ENCODE measurements at regions not wholly inside any gene's neighbourhood (a gene's known extent, or its start where the extent isn't known, plus 50 kb on each side); places are given as distances from the start of the nearest gene placed in this dataset.

- Histone ChIP-seq H3K4me1 (ENCODE audit: control insufficient read depth in 5 of 5, insufficient read depth in 5 of 5, low read length in 5 of 5) (no peaks in the 10 kb centered on the region), H3K9ac (ENCODE audit: insufficient read depth in 1 of 2, low read length in 2 of 2) (no peak overlapping the region), H3K36me3 (ENCODE audit: control insufficient read depth in 4 of 4, insufficient read depth in 4 of 4, low read length in 4 of 4) (no peaks in the 10 kb centered on the region), H3K9me3 (ENCODE audit: control insufficient read depth in 4 of 4, insufficient read depth in 3 of 4, low read length in 3 of 4) (no peaks in the 10 kb centered on the region), H3K27me3 (ENCODE audit: control insufficient read depth in 3 of 3, insufficient read depth in 3 of 3, low read length in 2 of 3) (no peaks in the 10 kb centered on the region), H3K4me3 (no peak overlapping the region), H3K27ac (ENCODE audit: low read depth in 1 of 2, low read length in 1 of 2) (no peak overlapping the region)
- WGBS, 2 donors = 41 to 76% methylated on average over 2 of the region's 2 CpGs
- no peak for DNase-seq
- TF ChIP-seq, protein P1, sequence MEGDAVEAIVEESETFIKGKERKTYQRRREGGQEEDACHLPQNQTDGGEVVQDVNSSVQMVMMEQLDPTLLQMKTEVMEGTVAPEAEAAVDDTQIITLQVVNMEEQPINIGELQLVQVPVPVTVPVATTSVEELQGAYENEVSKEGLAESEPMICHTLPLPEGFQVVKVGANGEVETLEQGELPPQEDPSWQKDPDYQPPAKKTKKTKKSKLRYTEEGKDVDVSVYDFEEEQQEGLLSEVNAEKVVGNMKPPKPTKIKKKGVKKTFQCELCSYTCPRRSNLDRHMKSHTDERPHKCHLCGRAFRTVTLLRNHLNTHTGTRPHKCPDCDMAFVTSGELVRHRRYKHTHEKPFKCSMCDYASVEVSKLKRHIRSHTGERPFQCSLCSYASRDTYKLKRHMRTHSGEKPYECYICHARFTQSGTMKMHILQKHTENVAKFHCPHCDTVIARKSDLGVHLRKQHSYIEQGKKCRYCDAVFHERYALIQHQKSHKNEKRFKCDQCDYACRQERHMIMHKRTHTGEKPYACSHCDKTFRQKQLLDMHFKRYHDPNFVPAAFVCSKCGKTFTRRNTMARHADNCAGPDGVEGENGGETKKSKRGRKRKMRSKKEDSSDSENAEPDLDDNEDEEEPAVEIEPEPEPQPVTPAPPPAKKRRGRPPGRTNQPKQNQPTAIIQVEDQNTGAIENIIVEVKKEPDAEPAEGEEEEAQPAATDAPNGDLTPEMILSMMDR (IDR thresholded peaks at IDR 0.05; ENCODE audit: control extremely low read depth, extremely low read depth) = no peak
- no peak for ATAC-seq (ENCODE audit: insufficient read depth, low FRiP score)
Measured at GRCh38 chr21:19553919-19554615, 1150.5 kb upstream of the TMPRSS15 start.

DNA sequence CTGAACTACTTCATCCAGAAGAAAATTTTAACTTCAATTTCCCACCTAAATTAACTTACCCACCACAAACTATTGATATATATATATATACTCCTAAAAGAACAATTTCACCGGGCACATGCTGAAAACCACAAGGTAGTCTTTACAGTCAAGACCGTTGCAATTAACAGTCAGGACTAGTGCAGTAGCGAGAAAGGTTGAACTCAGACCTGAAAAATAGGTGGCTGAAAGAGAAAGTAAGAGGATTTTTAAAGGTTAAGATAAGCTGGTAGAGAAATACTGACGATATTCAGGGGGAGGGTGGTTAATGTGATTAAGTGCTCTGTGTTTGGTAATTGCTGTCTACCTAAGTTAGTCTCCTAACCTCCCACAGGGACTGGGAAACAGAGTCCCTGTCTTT lies 1153.5 kb upstream of the TMPRSS15 start:
- no peak for ATAC-seq (ENCODE audit: insufficient read depth, low FRiP score)
- H3K4me1 ChIP-seq (ENCODE audit: control insufficient read depth in 5 of 5, insufficient read depth in 5 of 5, low read length in 5 of 5) = no peaks in the 10 kb centered on the region
- no peaks in the 10 kb centered on the region for H3K9me3 ChIP-seq (ENCODE audit: control insufficient read depth in 4 of 4, insufficient read depth in 3 of 4, low read length in 3 of 4)
- no peak for DNase-seq
- no peaks in the 10 kb centered on the region for H3K27me3 ChIP-seq (ENCODE audit: control insufficient read depth in 3 of 3, insufficient read depth in 3 of 3, low read length in 2 of 3)
- no peak overlapping the region for H3K27ac ChIP-seq (ENCODE audit: low read depth in 1 of 2, low read length in 1 of 2)
- no peak overlapping the region for H3K9ac ChIP-seq (ENCODE audit: insufficient read depth in 1 of 2, low read length in 2 of 2)
- no peak overlapping the region for H3K4me3 ChIP-seq
- 80 to 88% methylated on average over 4 of the region's 4 CpGs for WGBS, 2 donors
- H3K36me3 ChIP-seq (ENCODE audit: control insufficient read depth in 4 of 4, insufficient read depth in 4 of 4, low read length in 4 of 4) = no peaks in the 10 kb centered on the region
- TF ChIP-seq, protein P1 (IDR thresholded peaks at IDR 0.05; ENCODE audit: control extremely low read depth, extremely low read depth) = no peak

GRCh38 chr21:19557488-19557887 lies 1153.9 kb upstream of the TMPRSS15 start:
- H3K4me3 ChIP-seq = no peak overlapping the region
- no peaks in the 10 kb centered on the region for H3K27me3 ChIP-seq (ENCODE audit: control insufficient read depth in 3 of 3, insufficient read depth in 3 of 3, low read length in 2 of 3)
- DNase-seq = no peak
- H3K9ac ChIP-seq (ENCODE audit: insufficient read depth in 1 of 2, low read length in 2 of 2) = no peak overlapping the region
- H3K4me1 ChIP-seq (ENCODE audit: control insufficient read depth in 5 of 5, insufficient read depth in 5 of 5, low read length in 5 of 5) = no peaks in the 10 kb centered on the region
- ATAC-seq (ENCODE audit: insufficient read depth, low FRiP score) = no peak
- no peaks in the 10 kb centered on the region for H3K9me3 ChIP-seq (ENCODE audit: control insufficient read depth in 4 of 4, insufficient read depth in 3 of 4, low read length in 3 of 4)
- TF ChIP-seq, protein P1 (IDR thresholded peaks at IDR 0.05; ENCODE audit: control extremely low read depth, extremely low read depth) = no peak
- H3K36me3 ChIP-seq (ENCODE audit: control insufficient read depth in 4 of 4, insufficient read depth in 4 of 4, low read length in 4 of 4) = no peaks in the 10 kb centered on the region
- H3K27ac ChIP-seq (ENCODE audit: low read depth in 1 of 2, low read length in 1 of 2) = no peak overlapping the region
- 70 to 91% methylated on average over 4 of the region's 4 CpGs for WGBS, 2 donors

- WGBS, 2 donors = 93 to 95% methylated on average over 3 of the region's 3 CpGs
- no peaks in the 10 kb centered on the region for H3K36me3 ChIP-seq (ENCODE audit: control insufficient read depth in 4 of 4, insufficient read depth in 4 of 4, low read length in 4 of 4)
- peak in 1 of 3 donors; percentile 2 for DNase-seq
- H3K9me3 ChIP-seq (ENCODE audit: control insufficient read depth in 4 of 4, insufficient read depth in 3 of 4, low read length in 3 of 4) = no peaks in the 10 kb centered on the region
- H3K27ac ChIP-seq (ENCODE audit: low read depth in 1 of 2, low read length in 1 of 2) = no peak overlapping the region
- H3K4me1 ChIP-seq (ENCODE audit: control insufficient read depth in 5 of 5, insufficient read depth in 5 of 5, low read length in 5 of 5) = no peaks in the 10 kb centered on the region
- no peak for ATAC-seq (ENCODE audit: insufficient read depth, low FRiP score)
- no peaks in the 10 kb centered on the region for H3K27me3 ChIP-seq (ENCODE audit: control insufficient read depth in 3 of 3, insufficient read depth in 3 of 3, low read length in 2 of 3)
- no peak overlapping the region for H3K9ac ChIP-seq (ENCODE audit: insufficient read depth in 1 of 2, low read length in 2 of 2)
- H3K4me3 ChIP-seq = no peak overlapping the region
- TF ChIP-seq, protein P1 (IDR thresholded peaks at IDR 0.05; ENCODE audit: control extremely low read depth, extremely low read depth) = no peak
Measured at GRCh38 chr21:19565587-19565986, 1162.0 kb upstream of the TMPRSS15 start.

Data from lung (tissue), 11 donors.